ENCODE measurements at regions not wholly inside any gene's neighbourhood (a gene's known extent, or its start where the extent isn't known, plus 50 kb on each side); places are given as distances from the start of the nearest gene placed in this dataset.

GRCh38 chr2:239475161-239476028 is 74.6 kb upstream of the HDAC4 start:
- no peak for DNase-seq

DNA sequence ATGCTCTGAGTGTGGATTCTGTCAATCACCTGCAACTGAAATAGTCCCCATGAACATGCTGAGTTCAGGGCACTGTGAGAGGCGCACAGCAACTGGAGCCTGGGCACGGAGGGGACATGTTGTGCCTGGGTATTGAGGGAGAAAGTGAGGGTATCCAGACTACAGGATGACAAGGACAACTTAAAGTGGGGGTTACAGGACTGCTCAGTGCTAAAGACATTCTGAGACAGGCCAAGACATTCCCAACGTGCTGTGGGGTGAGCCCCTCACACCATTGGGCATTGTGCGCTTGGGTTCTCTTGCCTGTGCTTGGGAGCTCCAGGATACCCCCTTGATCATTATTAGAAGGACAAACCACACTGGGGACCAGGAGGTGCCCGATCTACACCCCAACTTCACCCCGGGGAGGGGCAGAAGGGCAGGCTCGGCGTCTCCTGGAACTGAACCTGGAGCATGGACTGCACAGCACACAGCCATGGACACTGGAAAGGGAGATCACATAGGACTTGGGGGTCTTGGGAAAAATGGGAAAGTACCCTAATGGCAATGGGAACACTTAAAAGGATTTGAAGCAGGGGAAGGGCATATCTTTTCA is 72.5 kb upstream of the HDAC4 start:
- DNase-seq: no peak

- no peak for DNase-seq
These were observed 71.5 kb upstream of the HDAC4 start for GRCh38 chr2:239472235-239472775.

DNA sequence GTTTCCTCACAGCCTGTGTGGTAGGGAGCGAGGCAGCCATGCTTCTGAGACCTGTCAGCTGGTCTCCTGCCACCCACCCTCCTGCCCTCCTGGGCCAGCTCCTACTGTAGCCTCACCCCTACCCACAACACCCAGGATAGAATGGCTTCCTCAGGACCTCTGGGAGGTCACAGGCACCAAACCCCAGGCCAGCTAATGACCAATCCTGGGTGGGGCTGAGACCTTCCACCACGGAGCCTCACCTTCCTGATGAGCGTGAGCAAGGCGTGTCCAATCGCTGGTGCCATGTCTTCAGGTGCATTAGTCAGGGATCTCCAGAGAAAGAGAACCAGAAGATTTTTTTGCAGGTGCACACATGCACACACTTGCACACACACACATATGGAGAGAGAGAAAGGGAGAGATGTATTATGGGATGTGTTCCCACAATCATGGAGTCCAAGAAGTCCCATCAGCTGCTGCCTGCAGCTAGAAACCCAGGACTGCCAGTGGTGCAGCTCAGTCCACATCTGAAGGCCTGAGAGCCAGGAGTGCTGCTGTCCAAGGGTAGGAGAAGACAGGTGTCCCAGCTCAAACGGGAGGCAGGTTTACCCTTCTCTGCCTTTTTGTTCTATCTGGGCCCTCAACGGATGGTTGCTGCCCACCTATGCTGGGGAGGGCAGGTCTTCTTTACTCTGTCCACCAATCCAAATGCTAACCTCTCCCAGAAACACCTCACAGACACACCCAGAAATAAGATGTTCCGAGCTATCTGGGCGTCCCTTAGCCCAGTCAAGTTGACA is 70.4 kb upstream of the HDAC4 start:
- DNase-seq: no peak

GRCh38 chr2:239470151-239470900 is 69.5 kb upstream of the HDAC4 start:
- no peak for DNase-seq

DNA sequence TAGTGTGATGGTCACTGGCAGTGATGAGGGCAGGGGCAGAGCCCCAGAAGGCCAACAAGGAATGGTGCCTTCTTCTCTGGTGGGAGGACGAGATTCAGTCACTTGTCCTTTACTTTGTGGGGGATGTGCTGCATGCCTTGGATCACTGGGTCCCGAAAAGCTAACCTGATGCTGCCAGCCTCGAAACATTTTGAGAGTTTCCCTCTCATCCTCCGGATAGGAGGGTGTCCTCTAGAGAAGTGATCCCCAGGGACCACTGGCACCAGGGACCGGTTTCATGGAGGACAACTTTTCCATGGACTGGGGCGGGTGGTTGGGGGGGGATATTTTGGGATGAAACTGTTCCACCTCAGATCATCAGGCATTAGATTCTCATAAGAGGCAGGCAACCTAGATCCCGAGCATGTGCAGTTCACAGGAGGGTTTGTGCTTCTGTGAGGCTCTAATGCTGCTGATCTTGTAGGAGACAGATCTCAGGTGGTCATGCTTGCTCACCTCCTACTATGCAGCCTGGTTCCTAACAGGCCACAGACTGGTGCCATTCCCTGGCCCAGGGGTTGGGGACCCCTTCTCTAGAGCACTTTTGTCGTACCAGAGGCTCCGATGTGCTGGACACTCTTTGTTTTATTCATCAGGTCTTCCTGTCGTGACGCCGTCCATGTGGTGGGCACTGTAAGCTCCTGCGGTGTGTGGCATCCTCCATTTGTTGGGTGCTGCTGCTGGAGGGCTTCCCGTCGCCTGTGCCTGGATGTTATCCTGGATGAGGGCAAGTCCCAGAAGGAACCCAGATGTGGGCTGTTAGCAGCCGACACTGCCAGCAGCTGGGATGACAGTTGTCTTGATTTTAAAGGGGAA is 68.5 kb upstream of the HDAC4 start:
- no peak for DNase-seq

GRCh38 chr2:239468491-239469105 is 67.8 kb upstream of the HDAC4 start:
- DNase-seq: no peak

DNA sequence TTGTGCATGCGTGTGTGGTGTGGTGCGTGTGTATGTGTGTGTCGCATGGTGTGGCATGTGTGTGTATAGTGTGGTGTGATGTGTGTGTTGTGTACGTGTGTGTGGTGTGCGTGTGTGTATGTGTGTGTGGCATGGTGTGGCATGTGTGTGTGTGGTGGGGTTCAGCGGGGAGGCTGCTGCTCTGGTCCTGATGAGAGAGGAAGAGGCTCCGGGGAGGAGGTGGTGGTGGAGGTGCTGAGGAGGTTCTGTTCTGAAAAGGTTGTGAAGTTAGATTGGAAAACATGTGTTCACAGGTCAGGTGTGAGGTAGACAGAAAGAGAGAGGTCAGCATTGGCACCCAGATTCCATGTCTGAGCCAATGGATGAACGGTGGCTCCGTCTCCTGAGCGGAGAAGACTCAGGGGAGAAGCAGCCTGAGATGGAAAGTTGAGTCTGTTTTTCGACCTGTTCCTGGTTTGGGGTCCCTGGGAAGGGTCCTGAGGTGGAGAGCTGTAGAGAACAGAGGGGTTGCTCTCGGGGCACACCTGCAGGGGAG is 67.2 kb upstream of the HDAC4 start:
- no peak for DNase-seq

DNA sequence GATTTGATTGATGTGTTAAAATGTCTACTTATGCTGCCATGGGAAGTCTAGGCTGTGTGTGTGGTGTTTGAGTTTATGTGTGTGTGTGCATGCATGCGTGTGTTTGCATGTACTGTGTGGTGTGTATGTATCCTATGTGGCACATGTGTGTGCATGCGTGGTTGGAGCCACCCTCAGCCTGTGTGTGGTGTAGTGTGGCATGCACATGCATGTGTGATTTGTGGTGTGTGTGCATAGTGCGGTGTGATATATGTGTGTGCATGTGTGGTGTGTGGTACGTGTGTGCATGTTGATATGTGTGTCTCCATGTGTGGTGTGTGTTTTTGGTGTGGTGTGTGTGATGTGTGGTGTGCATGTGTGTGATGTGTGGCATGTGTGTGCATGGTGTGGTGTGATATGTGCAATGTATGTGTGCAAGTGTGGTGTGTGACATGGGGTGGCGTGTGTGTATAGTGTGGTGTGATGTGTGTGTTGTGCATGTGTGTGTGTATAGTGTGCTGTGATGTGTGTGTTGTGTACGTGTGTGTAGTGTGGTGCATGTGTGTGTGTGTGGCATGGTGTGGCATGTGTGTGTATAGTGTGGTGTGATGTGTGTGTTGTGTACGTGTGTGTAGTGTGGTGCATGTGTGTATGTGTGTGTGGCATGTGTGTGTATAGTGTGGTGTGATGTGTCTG is 66.6 kb upstream of the HDAC4 start:
- DNase-seq: no peak

GRCh38 chr2:239466755-239467271 is 66.0 kb upstream of the HDAC4 start:
- DNase-seq: no peak

- no peak for DNase-seq
These were observed 65.4 kb upstream of the HDAC4 start for GRCh38 chr2:239466061-239466754.

DNA sequence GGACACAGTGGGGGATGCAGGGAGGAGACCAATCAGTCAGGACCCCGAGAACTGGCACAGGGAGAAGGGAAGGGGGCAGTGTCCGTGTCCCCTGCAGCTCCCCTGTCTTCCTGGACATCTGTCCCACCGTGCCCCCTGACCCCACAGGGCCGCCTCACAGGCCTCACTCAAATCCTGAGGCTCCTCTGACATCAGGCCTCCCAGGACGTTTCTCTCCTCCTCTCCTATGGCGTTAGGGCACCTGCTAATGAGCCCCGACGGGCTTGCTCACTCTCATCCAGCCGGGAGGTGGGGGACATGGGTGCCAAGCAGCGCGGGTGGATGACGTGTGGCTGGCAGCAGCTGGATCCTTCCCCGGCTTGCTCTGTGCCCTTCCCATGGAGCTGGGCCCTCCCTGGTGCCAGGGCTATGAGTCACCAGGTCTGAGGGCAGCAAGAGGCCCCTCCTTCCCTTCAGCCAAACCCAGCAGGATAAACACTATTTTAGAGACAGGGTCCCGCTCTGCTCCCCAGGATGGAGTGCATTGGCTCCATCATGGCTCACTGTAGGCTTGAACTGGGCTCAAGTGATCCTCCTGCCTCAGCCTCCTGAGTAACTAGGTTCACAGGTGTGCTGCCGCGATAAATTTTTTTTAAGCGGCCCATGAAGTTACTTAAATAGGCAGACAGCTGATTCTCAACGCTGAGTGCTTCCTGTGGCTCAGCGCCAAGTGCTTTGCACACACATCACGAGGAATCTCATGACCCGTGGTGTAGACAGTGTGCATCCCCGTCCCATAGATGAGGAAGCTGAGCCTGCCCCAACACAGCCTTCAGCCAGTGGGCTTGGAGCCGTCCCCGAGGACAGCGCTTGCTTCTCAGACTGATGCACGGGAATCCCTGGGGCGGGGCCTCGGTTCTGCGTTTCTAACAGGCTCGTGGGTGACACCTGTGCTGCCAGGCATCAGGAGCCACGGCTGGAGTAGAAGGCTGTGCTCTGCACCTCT is 64.5 kb upstream of the HDAC4 start:
- DNase-seq: no peak

DNA sequence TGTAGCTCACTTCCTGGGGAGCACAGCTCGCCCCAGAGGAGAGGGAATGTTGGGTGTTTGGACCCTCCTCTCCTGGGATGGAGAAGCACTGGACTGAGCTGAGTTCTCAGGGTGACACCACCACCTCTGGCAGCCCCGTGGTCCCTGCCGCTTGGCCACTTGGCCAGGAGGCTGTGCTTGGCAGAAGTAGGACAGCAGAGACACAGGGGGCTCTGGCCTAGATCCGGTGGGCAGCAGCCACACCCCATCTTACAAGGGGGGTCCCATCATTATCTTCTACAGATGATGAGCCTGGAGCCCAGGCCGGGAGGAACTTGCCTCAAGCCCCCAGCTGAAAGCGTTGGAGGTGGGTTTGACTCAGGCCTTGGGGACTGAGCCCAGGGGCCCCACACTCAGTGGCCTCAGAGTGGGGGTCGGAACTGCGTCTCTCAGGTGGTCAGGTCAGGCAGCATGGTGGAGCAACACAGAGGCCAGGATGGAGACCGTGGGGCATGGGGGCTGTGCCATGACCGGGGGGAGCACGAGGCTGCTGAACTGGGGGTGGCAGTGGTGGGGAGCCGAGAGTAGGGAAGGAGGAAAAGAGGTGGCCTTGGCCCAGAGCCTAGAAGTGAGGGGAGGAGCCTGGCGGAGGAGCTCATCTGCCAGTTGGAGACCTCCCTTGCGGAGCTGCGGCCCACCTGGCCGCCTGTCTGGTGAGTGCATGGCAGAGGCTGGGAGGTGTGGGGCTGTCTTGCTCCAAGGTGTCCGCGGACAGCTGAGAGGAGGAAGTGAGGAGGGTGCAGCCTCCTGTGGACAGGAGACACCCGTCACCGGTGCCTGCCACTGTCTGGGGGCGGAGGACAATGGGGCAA is 63.6 kb upstream of the HDAC4 start:
- DNase-seq: no peak

DNA sequence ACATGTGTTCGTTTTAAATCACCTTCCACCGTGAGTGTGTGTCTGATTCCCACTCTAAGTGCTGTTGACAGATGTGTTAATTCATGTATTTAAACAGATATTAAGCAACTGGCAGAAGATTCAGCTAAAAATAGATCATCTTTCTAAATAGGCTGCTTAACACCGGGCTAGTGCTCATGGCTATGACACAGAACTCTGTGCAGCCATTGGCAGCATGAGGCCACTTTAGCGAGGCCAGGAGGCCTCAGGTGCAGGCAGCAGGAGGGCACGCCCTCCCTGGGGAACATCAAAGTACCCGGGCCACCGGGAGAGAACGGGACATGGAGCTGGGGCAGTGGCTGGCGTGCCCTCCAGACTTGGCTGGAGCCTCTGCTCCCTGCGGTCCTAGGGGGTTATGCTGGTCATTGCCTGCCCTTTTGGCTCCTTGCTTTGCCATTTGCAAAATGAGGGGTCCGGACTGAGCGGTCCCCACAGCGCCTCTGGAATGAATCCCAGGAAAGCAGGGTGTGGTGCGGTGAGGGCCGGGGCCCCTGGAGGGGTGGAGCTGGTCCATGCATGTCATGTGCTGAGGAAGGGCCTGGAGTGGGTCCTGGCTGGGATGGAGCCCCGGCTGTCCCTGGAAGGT is 62.8 kb upstream of the HDAC4 start:
- DNase-seq: no peak

GRCh38 chr2:239462671-239463506 is 62.1 kb upstream of the HDAC4 start:
- DNase-seq: no peak

All from right lung (tissue), 2 donors.